ENCODE measurements at regions not wholly inside any gene's neighbourhood (a gene's known extent, or its start where the extent isn't known, plus 50 kb on each side); places are given as distances from the start of the nearest gene placed in this dataset.

DNA sequence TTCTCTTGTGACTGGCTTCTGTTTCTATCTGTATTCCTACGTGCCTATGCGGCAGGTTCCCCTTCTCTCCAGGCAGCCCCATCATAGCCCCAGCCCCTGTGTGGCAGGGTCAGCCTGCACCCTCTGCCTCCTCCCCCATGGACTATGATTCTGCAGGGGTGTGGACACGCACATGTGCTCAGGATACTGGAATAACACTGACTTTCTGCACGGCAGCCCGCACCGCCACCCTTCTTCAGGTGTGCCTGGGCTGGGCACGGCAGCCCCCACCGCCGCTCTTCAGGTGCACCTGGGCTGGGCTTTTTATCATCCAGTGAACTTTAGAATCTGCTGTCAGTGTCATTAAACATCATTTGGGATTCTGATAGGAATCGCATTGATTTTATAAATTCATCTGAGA, 202.6 kb upstream of the PPP2R2D start:
- H3F3A ChIP-seq (ENCODE audit: low read length, unreplicated experiment) = no peaks in the 10 kb centered on the region

DNA sequence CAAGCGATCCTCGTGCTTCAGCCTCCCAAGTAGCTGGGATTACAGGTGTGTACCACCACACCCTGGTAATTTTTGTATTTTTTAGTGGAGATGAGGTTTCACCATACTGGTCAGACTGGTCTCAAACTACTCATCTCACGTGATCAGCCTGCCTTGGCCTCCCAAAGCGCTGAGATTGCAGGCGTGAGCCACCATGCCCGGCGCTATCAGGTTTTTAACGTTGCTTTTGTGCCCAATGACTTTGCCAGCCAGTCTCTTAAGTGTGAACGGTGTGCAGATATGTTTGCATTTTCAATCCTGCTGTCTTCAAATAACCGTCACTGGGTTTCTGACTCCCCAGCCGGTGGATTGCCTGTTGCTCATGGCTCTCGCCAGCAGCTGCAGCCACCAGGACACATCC, 201.8 kb upstream of the PPP2R2D start:
- Histone ChIP-seq H3K27ac (ENCODE audit: low read length) (no peak overlapping the region), H3K79me2 (ENCODE audit: low read length) (no peaks in the 10 kb centered on the region), H3K9me3 (ENCODE audit: low read length) (no peaks in the 10 kb centered on the region), H3K4me2 (ENCODE audit: low read length) (no peak overlapping the region), H3K4me3 (ENCODE audit: low read length) (no peak overlapping the region), H3K36me3 (ENCODE audit: low read depth, low read length) (no peaks in the 10 kb centered on the region), H3K9ac (ENCODE audit: low read length) (no peak overlapping the region), H3K4me1 (ENCODE audit: insufficient read depth, low read length) (no peaks in the 10 kb centered on the region), H4K20me1 (ENCODE audit: low read length) (no peaks in the 10 kb centered on the region), H3K9me2 (replicated peaks; ENCODE audit: low read length) (no peaks in the 10 kb centered on the region), H3K27me3 (ENCODE audit: low read length) (peaks cover 34% of the 10 kb centered on the region), H2AFZ (ENCODE audit: low read length) (no peak overlapping the region), H3F3A (ENCODE audit: low read length, unreplicated experiment) (no peaks in the 10 kb centered on the region)
- no peak for TF ChIP-seq EZH2 (IDR thresholded peaks at IDR 0.05; ENCODE audit: low read length, unreplicated experiment)
- CTCF ChIA-PET = no interaction called here
- POLR2A ChIA-PET (ENCODE audit: unreplicated experiment) = no interaction called here
- intact Hi-C loops (cut with micrococcal nuclease) = no loop called here
- no peak for ATAC-seq
- BruUV-seq (replicated peaks) = no TSS peak
- no peak for DNase-seq

More for the DNA sequence above, 202.6 kb upstream of the PPP2R2D start:
- H3K79me2 ChIP-seq (ENCODE audit: low read length) = no peaks in the 10 kb centered on the region
- H3K27me3 ChIP-seq (ENCODE audit: low read length) = peaks cover 27% of the 10 kb centered on the region
- no peaks in the 10 kb centered on the region for H3K36me3 ChIP-seq (ENCODE audit: low read depth, low read length)
- H4K20me1 ChIP-seq (ENCODE audit: low read length) = no peaks in the 10 kb centered on the region
- intact Hi-C loops (cut with micrococcal nuclease) = no loop called here
- no peak overlapping the region for H2AFZ ChIP-seq (ENCODE audit: low read length)
- ATAC-seq = no peak
- DNase-seq = no peak
- TF ChIP-seq EZH2phosphoT487 (IDR thresholded peaks at IDR 0.05; ENCODE audit: borderline replicate concordance, low read length) (no peak), EZH2 (IDR thresholded peaks at IDR 0.05; ENCODE audit: low read length, unreplicated experiment) (no peak)
- TF ChIP-seq, protein P1, sequence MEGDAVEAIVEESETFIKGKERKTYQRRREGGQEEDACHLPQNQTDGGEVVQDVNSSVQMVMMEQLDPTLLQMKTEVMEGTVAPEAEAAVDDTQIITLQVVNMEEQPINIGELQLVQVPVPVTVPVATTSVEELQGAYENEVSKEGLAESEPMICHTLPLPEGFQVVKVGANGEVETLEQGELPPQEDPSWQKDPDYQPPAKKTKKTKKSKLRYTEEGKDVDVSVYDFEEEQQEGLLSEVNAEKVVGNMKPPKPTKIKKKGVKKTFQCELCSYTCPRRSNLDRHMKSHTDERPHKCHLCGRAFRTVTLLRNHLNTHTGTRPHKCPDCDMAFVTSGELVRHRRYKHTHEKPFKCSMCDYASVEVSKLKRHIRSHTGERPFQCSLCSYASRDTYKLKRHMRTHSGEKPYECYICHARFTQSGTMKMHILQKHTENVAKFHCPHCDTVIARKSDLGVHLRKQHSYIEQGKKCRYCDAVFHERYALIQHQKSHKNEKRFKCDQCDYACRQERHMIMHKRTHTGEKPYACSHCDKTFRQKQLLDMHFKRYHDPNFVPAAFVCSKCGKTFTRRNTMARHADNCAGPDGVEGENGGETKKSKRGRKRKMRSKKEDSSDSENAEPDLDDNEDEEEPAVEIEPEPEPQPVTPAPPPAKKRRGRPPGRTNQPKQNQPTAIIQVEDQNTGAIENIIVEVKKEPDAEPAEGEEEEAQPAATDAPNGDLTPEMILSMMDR (conservative IDR thresholded peaks at IDR 0.05; ENCODE audit: low read depth, low read length) = no peak
- CTCF ChIA-PET = no interaction called here
- no peak overlapping the region for H3K9ac ChIP-seq (ENCODE audit: low read length)
- no peak overlapping the region for H3K4me2 ChIP-seq (ENCODE audit: low read length)
- H3K27ac ChIP-seq (ENCODE audit: low read length) = no peak overlapping the region
- H3K9me2 ChIP-seq (replicated peaks; ENCODE audit: low read length) = no peaks in the 10 kb centered on the region
- no TSS peak for BruUV-seq (replicated peaks)
- no peaks in the 10 kb centered on the region for H3K9me3 ChIP-seq (ENCODE audit: low read length)
- no peaks in the 10 kb centered on the region for H3K4me1 ChIP-seq (ENCODE audit: insufficient read depth, low read length)
- H3K4me3 ChIP-seq (ENCODE audit: low read length) = no peak overlapping the region
- POLR2A ChIA-PET (ENCODE audit: unreplicated experiment) = no interaction called here

DNA sequence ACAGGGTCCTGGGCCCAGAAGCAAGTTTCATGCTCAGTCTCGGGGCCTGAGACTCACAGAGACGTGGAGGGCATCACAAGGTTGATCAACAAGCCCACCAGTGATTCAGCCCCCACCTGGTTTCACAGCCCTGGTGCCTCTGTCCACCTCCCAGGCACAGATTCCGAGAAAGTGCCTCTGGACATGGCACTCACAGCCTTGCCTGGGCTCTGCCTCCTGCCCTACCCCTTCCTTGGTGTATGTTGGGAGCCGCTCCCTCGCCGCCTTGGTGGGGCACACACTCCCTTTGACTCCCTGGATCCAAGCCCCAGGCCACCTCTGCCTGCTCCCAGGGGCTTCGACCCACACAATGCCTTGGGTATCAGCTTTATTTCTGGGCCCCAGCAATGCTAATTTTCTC, 200.8 kb upstream of the PPP2R2D start:
- Histone ChIP-seq H3K9me2 (replicated peaks; ENCODE audit: low read length) (no peaks in the 10 kb centered on the region), H3K79me2 (ENCODE audit: low read length) (no peaks in the 10 kb centered on the region), H3K36me3 (ENCODE audit: low read depth, low read length) (no peaks in the 10 kb centered on the region), H2AFZ (ENCODE audit: low read length) (no peak overlapping the region), H3K27ac (ENCODE audit: low read length) (no peak overlapping the region), H3K4me1 (ENCODE audit: insufficient read depth, low read length) (no peaks in the 10 kb centered on the region), H3F3A (ENCODE audit: low read length, unreplicated experiment) (no peaks in the 10 kb centered on the region), H3K9ac (ENCODE audit: low read length) (no peak overlapping the region), H3K4me2 (ENCODE audit: low read length) (no peak overlapping the region), H3K9me3 (ENCODE audit: low read length) (no peaks in the 10 kb centered on the region), H3K4me3 (ENCODE audit: low read length) (no peak overlapping the region), H4K20me1 (ENCODE audit: low read length) (no peaks in the 10 kb centered on the region), H3K27me3 (ENCODE audit: low read length) (peaks cover 35% of the 10 kb centered on the region)
- TF ChIP-seq EZH2 (IDR thresholded peaks at IDR 0.05; ENCODE audit: low read length, unreplicated experiment) (no peak), EZH2phosphoT487 (IDR thresholded peaks at IDR 0.05; ENCODE audit: borderline replicate concordance, low read length) (no peak)
- TF ChIP-seq, protein P1 (conservative IDR thresholded peaks at IDR 0.05; ENCODE audit: low read depth, low read length) = no peak
- ATAC-seq = no peak
- intact Hi-C loops (cut with micrococcal nuclease) = no loop called here
- POLR2A ChIA-PET (ENCODE audit: unreplicated experiment) = no interaction called here
- no TSS peak for BruUV-seq (replicated peaks)
- DNase-seq = no peak
- CTCF ChIA-PET = no interaction called here
